HG02938 (cell line): ENCODE measurements at regions not wholly inside any gene's neighbourhood (a gene's known extent, or its start where the extent isn't known, plus 50 kb on each side); places are given as distances from the start of the nearest gene placed in this dataset.
A peak's percentile ranks its signal among the peaks of the same experiment; 100 is the strongest.

Source experiments
- ATAC-seq: cut with Tn5 transposase; IDR thresholded peaks from one replicate; pipeline ENCODE4 v1.9.1; 2021; ENCODE audit warnings: mild to moderate bottlenecking, moderate library complexity; ENCODE audit not compliant: unreplicated experiment

DNA sequence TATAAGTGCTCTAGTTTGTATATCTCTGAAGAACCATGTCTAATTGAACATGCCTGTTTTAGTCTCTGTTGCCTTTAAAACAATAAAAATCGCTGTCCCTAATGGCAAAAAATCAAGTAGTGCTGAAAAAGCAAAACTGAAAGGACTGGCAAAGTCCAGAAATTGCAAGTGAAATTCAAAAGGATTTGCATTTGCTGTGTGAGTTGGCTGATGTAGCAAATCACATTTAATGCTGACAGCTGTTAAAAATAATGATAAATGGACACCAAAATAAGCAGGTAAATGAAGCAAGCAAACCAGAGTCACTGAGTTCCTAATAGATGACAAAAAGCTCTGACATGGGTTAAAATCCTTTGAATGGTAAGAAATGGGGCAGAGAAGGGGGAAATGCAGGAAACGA, 874.1 kb downstream of the GRM8 start:
- ATAC-seq, result peak; percentile 78

DNA sequence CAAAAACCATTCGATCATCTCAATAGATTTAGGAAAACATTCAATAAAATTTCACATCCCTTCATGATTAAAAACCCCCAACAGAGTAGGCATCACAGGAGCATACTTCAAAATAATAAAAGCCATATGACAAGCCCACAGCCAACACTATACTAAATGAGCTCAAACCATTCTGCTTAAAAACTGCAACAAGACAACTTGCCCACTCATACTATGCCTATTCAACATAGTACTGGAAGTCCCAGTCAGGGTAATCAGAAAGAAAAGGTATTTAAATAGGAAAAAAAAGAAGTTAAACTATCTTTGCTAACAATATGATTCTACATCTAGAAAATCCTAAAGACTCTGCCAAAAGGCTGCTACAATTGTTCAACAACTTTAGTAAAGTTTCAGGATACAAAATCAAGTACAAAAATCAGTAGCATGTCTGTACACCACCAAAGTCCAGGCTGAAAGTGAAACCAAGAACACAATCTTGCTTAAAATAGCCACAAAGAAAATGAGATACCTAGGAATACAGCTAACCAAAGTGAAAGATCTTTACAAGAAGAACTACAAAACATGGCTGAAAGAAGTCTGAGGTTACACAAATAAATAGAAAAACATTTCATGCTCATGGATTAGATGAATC, 882.6 kb downstream of the GRM8 start:
- peak; percentile 72 for ATAC-seq

DNA sequence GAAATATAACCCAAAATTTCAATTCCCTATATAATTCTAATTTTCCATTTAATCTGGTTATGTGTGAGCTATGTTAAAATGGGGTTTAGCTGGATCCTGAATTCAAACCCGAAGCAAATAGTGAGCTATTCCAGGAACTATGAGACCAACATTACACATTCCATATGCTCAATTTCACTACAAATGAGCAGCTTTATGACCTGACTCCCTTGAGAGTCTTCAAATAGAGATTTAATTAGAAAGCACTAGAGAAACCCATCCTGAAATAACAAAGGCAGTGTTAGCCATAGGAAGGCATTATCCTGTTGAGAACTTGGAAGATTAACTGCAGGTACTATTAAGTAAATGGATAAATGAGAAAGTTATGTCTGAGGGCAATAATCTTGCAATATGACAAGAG, 890.0 kb downstream of the GRM8 start:
- no peak for ATAC-seq

DNA sequence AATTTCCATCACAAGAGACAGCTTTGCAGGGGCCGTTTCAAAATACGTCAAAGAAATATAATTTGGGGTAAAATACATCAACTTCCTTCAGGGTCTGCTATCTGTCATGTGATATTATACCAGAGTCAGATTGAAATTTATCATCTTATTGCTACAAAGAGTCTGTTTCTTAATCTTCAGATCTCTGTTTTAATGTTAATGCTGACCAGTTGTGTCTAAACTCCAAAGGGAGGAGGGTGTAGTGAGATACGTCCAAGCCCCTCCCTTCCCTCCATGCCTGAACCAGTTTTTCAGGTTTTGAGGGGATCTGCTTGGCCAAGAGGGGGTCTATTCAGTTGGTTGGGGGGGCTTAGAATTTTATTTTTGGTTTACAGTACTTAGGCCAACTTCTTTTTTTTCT, 891.6 kb downstream of the GRM8 start:
- no peak for ATAC-seq

DNA sequence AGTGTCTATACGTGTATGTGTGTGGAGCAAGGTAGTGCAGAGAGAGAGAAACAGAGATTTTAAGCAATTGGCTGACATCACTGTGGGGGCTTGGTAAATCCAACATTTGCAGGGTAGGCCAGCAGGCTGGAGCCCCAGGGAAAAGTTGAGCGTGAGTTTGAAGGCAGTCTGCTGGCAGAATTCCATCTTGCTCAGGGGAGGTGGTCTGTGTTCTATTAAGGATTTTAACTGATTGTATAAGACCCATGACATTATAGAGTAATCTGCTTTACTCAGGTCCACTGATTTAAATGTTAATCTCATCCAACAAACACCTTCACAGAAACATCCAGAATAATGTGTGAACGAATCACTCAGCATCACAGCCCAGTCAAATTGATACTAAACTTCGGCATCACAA, 912.9 kb downstream of the GRM8 start:
- ATAC-seq, result no peak

DNA sequence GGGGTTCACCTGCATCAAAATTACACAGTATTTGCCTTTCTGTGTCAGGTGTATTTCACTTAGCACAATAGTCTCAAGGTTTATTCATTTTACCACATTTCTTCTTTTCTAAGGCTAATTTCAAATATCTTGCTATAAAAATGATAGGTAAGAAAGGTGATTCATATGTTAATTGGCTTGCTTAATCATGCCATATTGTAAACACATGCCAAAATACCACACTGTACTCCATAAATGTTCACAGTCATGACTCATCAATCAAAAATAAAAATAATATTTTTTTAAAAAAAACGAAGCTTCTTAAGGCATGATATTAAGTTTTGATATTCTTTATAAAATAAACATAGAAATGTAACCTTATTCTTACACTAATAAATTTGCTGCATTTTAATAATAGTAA, 947.1 kb downstream of the GRM8 start:
- no peak for ATAC-seq

DNA sequence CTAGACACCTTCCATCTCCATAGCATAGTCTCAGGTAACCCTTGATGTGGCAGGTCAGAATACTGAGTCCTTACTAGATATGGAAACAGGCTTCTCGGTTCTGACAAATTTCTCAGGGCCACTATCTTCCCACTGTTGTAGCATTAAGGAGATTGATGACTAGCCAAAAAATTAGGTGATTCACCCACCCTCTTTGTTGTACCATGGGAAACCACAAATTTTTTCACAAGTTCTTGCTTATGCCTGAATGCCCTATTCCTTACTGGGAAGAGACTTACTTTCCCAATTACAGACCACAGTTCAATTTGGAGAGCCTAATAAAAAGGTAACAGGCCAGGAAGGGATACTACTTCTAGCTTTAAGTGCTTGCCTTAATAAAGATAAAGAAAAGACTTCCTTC, 948.8 kb downstream of the GRM8 start:
- no peak for ATAC-seq

DNA sequence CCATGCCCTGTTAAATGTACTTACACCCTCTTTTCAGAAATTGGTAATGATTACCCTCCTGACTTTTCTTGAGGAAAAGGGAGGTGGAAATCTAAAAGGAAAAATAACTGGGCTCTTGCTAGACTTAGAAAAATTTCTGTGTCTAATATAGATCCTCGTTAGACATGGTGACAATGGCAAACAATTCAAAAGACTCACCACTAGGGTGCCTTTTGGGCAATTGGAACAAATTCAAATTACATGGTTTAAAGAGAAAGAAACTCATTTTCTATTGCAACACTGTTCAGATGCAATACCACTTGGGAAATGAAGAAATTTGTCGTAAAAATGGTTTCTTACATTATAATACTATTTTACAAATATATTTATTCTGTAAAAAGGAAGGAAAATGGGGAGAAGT, 950.1 kb downstream of the GRM8 start:
- ATAC-seq, result no peak

DNA sequence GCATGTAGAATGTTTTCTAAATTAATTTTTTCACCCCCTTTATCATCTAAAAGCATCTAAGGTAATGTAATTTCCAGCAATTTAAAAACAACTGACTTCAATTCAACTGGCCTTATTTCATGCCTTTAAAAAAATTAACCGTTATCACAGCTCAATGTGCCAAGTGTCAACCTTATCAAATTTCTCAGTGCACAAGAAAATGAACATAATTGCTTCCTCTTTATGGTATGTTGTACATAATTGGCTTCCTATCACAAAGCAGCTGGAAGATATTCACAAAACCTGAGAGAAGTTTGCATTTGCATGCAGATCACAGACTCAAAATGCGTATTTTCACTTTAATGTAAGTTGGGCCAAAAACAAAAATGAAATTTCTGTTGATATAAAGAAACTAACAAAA, 966.4 kb downstream of the GRM8 start:
- no peak for ATAC-seq

DNA sequence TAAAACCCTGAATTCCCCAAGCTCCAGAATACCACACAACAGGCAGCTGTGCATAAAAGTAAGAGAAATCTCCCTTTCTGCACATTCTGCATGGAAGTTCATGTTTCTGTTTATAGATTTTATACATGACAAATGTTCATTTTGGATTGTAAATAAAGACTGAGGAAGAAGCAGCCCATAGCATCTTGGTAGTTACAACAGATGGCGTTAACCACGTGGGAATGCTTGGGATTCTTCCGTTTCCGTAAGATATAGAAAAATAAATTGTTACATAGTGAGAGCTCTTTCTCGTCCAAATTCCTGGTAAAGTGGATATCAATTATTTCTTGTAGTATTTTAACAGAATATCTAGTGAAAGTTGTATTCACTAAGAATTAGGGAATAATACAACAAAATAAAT, 1016.5 kb downstream of the GRM8 start:
- ATAC-seq, result no peak

DNA sequence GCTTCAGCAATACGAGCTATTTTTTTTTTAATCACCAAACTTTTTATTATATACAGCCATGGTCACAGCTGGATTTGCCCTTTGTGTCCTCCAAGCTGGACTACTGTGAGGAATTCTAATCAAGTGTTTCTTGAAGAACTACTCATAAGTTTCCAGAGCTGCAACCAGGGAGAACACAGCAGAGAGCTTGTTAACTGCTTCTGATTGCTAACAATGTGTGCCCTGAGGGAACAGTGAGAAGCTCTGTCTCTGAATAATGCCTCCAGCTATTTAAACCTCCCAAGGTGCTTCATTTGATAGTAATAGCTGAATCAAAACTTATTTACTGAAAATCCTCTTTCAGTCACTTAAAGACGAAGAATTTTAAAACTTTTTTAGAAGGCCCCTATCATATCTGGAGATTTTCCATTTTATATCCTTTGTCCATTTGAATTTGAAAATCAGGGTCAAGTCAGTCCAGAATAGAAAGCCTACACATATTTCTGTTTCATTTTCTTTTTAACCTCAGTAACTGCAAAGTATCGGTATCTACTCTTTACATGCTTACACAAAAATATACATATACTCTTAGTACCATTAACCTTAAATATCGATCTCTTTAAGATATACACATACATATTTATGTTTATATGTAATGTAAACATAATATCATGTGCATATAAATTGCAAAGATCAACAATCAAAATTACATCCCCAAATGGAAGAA, 1024.2 kb downstream of the GRM8 start:
- no peak for ATAC-seq

DNA sequence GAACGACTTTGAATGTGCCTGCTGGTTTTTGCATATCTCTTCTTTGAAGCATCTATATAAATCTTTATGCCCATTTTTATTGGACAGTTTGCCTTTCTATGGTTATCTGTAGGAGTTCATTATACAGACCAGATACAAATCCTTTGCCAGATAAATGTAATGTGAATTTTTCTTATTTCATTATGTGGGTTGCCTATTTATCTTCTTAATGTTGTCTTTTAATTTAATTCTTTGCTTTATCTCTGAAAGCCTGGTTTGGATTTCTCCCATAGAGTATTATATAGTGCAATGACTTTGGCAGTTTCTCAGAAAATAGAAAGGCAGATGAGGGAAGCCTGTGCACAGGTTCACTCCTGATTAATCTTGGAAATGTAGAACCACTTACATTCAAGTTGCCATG, 1025.1 kb downstream of the GRM8 start:
- no peak for ATAC-seq

DNA sequence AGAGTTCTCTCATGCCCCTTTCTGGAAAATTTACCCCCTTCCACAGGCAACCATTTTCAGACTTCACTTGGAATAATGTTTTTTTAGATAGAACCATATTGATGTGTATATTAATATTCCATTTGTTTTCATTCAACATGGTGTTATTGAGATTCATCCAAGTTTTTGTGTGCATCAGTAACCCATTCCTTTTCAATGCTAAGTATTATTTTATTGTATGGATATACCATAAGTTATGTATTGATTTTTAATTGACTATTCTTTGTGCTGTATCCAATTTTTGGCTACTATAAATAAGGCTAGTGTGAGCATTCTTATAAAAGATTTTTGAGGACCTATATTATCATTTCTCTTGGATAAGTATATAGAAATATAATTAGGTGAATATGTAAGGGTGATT, 1025.7 kb downstream of the GRM8 start:
- no peak for ATAC-seq

DNA sequence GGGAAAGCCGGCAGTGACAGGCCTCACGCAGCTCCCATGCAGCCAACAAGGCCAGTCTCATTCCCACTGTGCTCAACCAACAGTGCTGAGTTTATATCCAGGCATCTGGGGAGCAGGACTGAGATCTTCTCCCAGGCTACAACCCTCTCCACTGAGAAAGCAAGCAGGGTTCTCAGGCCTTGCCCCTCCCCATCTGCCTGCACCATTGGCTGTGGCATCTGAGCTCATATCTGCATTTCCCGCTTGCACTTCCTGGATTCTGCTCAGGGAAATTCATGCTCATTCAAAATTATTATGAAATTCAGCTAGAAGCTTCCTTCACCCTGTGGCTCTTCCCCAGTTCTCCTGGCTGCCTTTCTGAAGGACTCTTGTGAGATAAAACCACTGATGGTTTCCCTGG, 1029.0 kb downstream of the GRM8 start:
- ATAC-seq, result no peak

DNA sequence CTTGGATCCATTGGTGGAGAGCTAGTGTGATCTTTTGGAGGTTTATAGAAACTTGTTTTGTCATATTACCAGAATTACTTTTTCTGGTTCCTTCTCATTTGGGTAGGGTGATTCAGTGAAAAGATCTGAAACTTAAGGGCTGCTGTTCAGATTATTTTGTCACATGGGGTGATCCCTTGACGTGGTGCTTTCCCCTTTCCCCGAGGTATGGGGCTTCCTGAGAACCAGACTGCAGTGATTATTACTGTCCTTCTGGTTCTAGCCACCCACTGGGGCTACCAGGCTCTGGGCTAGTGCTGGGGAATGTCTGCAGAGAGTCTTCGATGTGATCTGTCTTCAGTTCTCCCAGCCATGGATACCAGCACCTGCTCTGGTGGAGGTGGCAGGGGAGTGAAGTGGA, 1030.0 kb downstream of the GRM8 start:
- ATAC-seq, result no peak

DNA sequence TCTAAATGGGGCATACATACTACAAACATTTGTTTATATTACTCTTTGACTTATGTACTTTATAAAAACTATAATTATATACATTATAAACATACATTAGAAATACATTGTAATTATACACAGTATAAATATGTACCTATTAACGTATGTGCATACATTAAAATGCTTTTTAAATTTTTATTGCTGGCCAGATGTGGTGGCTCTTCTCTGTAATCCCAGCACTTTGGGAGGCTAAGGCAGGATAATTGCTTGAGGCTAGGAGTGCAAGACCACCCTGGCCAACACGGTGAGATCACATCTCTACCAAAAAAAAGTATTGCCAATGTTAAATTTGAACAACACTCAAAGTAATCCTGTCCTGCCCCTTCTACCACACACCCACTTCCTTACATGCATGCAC, 1037.0 kb downstream of the GRM8 start:
- ATAC-seq, result no peak

DNA sequence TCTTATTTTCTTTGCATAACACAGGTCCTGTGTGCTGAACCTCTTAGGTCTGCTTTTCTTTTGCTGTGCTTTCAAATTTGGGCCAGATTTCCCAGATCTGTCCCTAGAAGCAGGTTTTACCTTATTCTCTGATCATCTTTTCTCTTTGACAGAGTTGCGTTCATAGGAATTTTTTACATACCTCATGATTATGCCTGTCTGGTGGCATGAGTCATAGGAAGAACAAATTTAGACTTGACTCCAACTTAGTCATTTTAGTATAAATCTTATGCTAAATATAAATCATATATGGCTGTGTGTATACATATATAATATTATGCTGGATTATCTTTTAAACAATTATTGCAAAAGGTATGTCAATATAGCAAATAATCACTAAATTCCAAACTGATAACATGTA, 1038.9 kb downstream of the GRM8 start:
- no peak for ATAC-seq

DNA sequence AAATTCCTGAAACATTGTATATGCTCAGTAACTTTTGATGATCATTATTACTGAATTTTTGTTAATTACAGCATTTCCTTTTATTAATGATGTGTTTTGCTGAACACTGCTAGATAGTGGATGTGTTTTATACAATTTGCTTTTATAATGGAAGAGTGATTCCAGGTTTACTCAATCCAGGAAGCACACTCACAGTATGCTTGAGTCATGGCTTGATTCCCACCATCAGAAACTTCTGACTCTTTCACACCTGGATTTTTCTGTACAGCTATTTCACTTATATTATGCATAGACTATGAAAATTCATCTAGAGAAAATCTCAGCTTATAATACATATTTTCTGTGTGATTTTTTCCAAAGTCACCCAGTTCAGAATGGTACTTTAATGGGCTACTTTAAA, 1040.9 kb downstream of the GRM8 start:
- no peak for ATAC-seq

DNA sequence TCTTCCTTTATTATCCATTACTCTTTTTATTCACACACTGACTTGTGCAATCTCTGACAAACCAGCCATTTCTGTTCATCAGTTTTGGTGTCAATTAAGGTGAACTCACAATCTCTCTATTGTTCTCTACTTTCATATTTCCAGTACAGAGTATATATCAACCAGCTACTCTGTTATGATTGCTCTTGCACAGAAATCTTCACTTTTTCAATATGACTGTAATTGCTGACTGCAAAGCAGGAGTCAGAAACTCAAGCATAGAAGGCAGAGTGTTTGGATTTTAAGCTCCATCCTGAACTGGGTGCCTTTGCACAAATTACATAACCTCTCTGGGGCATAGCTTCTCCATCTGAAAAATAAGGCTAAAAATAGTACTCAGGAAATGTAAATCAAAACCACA, 1042.0 kb downstream of the GRM8 start:
- no peak for ATAC-seq

DNA sequence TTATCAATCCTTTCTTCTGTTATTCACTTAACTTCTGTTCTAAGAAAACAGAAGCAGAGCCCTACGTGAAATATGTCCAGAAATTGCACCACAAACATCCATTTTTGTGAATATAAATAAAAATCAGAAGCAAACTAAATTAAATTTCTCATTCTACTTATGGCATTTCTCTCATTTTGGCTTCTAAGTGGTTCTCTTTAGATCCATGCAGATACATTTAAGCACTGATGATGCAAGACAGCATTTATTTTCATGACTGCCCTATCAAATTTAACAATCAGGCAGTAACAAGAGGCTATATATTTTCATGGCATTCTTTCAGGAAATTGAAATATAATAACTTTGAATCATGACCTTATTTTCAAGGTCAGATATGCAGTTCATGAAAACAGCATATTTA, 1049.6 kb downstream of the GRM8 start:
- ATAC-seq, result no peak

DNA sequence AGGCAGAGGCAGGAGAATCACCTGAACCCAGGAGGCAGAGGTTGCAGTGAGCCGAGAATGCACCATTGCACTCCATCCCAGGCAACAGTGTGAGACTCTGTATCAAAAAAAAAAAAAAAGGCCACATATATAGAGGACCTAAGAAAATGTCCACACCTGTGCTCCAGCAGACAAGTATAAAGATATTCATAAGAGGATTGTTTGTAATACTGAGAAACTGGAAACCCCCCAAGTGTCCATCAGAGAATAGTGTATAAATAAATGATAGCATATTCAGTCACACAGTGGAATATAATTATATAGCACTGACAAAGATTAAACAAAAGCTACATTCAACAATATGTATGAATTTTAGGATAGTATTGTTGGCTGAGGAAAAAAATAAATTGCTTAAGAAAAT, 1050.6 kb downstream of the GRM8 start:
- no peak for ATAC-seq

DNA sequence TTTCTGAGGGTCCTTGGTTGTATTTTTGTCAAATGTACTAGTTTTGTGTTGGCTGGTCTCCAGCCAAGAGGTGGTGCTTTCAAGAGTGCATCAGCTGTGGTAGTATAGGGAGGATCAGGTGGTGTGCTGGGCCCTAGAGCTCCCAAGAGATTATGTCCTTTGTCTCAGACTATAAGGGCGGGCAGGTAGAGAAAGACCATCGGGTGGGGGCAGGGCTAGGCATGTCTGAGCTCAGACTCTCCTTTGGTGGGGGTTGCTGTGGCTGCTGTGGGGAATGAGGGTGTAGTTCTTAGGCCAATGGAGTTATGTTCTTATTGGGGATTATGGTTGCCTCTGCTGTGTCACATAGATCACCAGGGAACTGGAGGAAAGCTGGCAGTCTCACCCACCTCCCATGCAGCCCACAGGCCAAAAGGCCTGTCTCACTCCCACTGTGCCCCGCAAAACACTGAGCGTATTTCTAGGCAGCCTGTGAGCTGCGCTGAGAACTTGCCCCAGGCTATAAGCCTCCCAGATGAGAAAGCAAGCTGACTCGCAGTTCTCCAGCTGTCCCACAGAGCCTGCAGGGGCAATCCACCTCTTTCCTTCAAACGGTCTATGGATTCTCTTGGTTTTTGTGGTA, 1066.7 kb downstream of the GRM8 start:
- no peak for ATAC-seq

DNA sequence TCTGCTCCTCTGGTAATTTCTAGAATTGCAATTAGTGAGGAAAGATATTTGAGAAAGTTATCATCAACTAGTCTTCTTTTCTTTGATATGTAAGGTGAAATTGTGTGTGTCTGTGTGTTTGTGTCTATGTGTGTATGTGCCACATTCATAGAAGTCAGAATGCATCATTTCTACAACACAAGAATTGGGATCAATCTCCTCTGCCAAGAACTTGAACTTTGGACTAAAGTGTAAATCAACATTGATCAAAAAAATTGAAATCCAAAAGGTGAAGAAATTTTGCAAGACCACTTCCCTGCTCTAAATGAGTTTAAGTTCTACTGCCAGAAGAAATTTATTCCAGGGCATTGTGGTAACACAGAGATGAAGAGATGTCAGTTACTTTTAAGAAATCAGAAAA, 1072.8 kb downstream of the GRM8 start:
- ATAC-seq, result no peak
